B cell (primary cell): ENCODE measurements at regions not wholly inside any gene's neighbourhood (a gene's known extent, or its start where the extent isn't known, plus 50 kb on each side); places are given as distances from the start of the nearest gene placed in this dataset.

Source experiments
- CTCF ChIP-seq: fragments of 200-600 bp; IDR thresholded peaks from one replicate; pipeline ENCODE4 v1.8.0; 2022; ENCODE audit warnings: antibody characterized with exemption, mild to moderate bottlenecking
- EZH2 ChIP-seq: IDR thresholded peaks from 2 replicates; pipeline ENCODE4 v1.6.1; 2012; ENCODE audit warnings: borderline replicate concordance, low read depth, mild to moderate bottlenecking, moderate library complexity, low read length; ENCODE audit not compliant: insufficient read depth, poor library complexity, severe bottlenecking

DNA sequence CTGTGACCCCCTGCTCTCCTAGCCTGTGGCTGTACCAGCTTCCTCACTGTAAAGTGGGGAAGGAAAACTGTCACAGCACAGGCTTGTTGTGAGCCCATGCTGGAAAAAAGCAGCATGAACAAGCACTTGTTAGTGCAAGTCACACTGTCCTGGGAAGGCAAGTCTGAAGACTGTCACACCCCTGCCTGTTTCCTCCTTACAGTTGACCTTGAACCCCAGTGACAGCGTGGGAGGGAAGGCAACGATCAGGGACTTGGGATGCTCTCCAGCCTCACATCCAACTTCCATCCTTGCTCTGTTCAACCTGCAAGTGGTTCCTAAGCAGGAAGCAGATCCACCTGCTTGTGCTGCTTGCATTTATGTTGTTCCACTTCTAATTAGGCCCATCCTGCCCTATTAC is 311.3 kb upstream of the KLHL29 start:
- TF ChIP-seq CTCF: no peak
- no peak for TF ChIP-seq EZH2
